ENCODE measurements at regions not wholly inside any gene's neighbourhood (a gene's known extent, or its start where the extent isn't known, plus 50 kb on each side); places are given as distances from the start of the nearest gene placed in this dataset.

- no peaks in the 10 kb centered on the region for H3K4me1 Mint-ChIP-seq
- no peak for TF ChIP-seq CTCF (IDR thresholded peaks at IDR 0.05; ENCODE audit: unreplicated experiment)
- no peaks in the 10 kb centered on the region for H3K36me3 Mint-ChIP-seq
- H3K27me3 Mint-ChIP-seq (ENCODE audit: low read depth) = no peaks in the 10 kb centered on the region
- H3K27ac Mint-ChIP-seq = no peak overlapping the region
- H3K4me3 Mint-ChIP-seq = no peak overlapping the region
- DNase-seq (ENCODE audit: low spot score in 2 of 2, unreplicated experiment in 2 of 2) = no peak
- H3K9me3 Mint-ChIP-seq = peaks cover 26% of the 10 kb centered on the region
These were observed 956.6 kb downstream of the REEP3 start for GRCh38 chr10:64477791-64478190.

GRCh38 chr10:64484811-64485330 is 963.7 kb downstream of the REEP3 start:
- Mint-ChIP-seq H3K27me3 (ENCODE audit: low read depth) (no peaks in the 10 kb centered on the region), H3K4me3 (no peak overlapping the region), H3K4me1 (no peaks in the 10 kb centered on the region), H3K36me3 (no peaks in the 10 kb centered on the region), H3K9me3 (peaks cover 3% of the 10 kb centered on the region), H3K27ac (no peak overlapping the region)
- TF ChIP-seq CTCF (IDR thresholded peaks at IDR 0.05; ENCODE audit: unreplicated experiment) = no peak
- no peak for DNase-seq (ENCODE audit: low spot score in 2 of 2, unreplicated experiment in 2 of 2)

- TF ChIP-seq CTCF (IDR thresholded peaks at IDR 0.05; ENCODE audit: unreplicated experiment) = no peak
- Mint-ChIP-seq H3K9me3 (peaks cover 3% of the 10 kb centered on the region), H3K27me3 (ENCODE audit: low read depth) (no peaks in the 10 kb centered on the region), H3K36me3 (no peaks in the 10 kb centered on the region), H3K4me1 (no peaks in the 10 kb centered on the region), H3K27ac (no peak overlapping the region), H3K4me3 (no peak overlapping the region)
- no peak for DNase-seq (ENCODE audit: low spot score in 2 of 2, unreplicated experiment in 2 of 2)
These were observed 964.9 kb downstream of the REEP3 start for GRCh38 chr10:64486149-64486548.

GRCh38 chr10:64486901-64487300 is 965.7 kb downstream of the REEP3 start:
- no peak for TF ChIP-seq CTCF (IDR thresholded peaks at IDR 0.05; ENCODE audit: unreplicated experiment)
- no peak for DNase-seq (ENCODE audit: low spot score in 2 of 2, unreplicated experiment in 2 of 2)
- Mint-ChIP-seq H3K4me3 (no peak overlapping the region), H3K27ac (no peak overlapping the region), H3K9me3 (peaks cover 3% of the 10 kb centered on the region), H3K36me3 (no peaks in the 10 kb centered on the region), H3K27me3 (ENCODE audit: low read depth) (no peaks in the 10 kb centered on the region), H3K4me1 (no peaks in the 10 kb centered on the region)

- Mint-ChIP-seq H3K4me3 (no peak overlapping the region), H3K36me3 (no peaks in the 10 kb centered on the region), H3K9me3 (peaks cover 13% of the 10 kb centered on the region), H3K27ac (no peak overlapping the region), H3K4me1 (no peaks in the 10 kb centered on the region), H3K27me3 (ENCODE audit: low read depth) (no peaks in the 10 kb centered on the region)
- no peak for DNase-seq (ENCODE audit: low spot score in 2 of 2, unreplicated experiment in 2 of 2)
- TF ChIP-seq CTCF (IDR thresholded peaks at IDR 0.05; ENCODE audit: unreplicated experiment) = no peak
These were observed 973.7 kb downstream of the REEP3 start for GRCh38 chr10:64494901-64495300.

GRCh38 chr10:64497306-64497705 is 976.1 kb downstream of the REEP3 start:
- H3K4me3 Mint-ChIP-seq = no peak overlapping the region
- TF ChIP-seq CTCF (IDR thresholded peaks at IDR 0.05; ENCODE audit: unreplicated experiment) = no peak
- no peaks in the 10 kb centered on the region for H3K4me1 Mint-ChIP-seq
- H3K27me3 Mint-ChIP-seq (ENCODE audit: low read depth) = no peaks in the 10 kb centered on the region
- no peak for DNase-seq (ENCODE audit: low spot score in 2 of 2, unreplicated experiment in 2 of 2)
- peaks cover 13% of the 10 kb centered on the region for H3K9me3 Mint-ChIP-seq
- H3K36me3 Mint-ChIP-seq = no peaks in the 10 kb centered on the region
- no peak overlapping the region for H3K27ac Mint-ChIP-seq

All from mesothelial cell of epicardium (in vitro differentiated cells).